HG03378 (cell line): ENCODE measurements at regions not wholly inside any gene's neighbourhood (a gene's known extent, or its start where the extent isn't known, plus 50 kb on each side); places are given as distances from the start of the nearest gene placed in this dataset.
"Not testable (repeated sequence)": the region's sequence is repeated elsewhere in the genome, so short reads cannot be mapped to it uniquely, and the experiment has no call there.

Experiments used
- ATAC-seq: cut with Tn5 transposase; IDR thresholded peaks from one replicate; pipeline ENCODE4 v1.9.1; 2021; ENCODE audit warnings: mild to moderate bottlenecking, moderate library complexity; ENCODE audit not compliant: unreplicated experiment

DNA sequence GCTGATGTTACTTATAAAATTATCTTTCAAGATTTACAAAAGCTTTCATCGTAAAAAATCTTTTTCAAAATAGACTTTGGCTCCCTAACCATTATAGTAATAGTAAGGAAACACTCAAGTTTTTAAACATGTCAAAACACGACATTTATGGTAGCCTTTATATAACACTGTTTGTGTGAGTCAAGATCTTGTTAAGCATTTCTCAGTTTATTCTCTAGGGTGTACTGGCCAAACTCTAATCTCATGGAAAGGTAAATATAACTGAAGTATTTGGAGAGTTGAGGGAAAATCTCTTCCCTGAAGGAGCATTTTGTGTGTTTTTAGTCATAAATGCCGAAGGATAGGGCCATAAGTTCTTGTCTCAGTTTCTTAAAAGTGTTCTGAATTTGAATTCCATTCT, 790.9 kb upstream of the NCAM2 start:
- no peak for ATAC-seq

DNA sequence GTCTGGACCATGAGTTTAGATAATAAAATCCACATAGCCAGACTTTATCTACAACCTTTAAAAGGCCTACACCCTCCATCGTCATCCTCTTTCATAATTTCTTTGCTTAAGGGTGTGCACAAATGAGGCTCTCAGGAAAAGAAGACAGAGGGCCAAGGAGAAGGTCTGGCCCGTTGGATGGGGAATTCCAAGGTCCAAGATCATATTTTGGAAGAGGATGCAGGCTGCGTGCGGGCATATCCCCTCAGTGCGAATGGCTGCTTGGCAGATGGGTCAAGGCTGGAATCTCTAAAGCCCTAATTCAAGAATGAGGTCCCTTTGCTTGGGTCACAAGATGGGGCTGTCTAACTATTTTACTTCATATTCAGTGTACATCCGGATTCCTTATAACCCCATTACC, 782.2 kb upstream of the NCAM2 start:
- ATAC-seq = no peak

DNA sequence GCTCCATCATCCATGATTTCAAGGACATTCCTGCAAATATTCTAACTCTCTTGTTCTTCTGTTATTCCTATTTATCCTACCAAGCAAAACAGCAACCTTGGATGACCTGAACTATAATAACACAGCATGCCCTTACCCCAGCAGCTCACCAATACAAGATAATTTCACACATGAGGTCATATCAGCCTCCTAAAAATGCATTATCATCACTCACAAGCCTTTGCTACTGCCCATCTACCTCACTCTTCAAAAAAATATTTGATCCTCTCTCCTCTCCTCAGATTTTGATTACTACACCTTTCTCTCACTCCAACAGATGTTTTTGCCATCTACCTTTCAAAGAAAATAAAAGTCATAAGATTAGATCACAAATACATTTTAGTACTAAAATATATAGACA, 777.6 kb upstream of the NCAM2 start:
- no peak for ATAC-seq

DNA sequence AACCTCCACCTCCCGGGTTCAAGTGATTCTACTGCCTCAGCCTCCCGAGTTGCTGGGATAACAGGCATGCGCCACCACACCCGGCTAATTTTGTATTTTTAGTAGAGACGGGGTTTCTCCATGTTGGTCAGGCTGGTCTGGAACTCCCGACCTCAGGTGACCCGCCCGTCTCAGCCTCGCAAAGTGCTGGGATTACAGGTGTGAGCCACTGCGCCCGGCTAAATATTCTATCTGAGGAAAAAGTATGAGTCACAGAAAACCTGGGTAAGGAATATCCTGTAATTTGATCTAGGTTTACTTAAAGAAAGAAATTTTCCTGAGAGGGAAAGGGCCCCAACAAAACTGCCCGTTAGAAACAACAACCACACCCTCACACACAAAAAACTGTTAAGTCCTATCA, 776.2 kb upstream of the NCAM2 start:
- ATAC-seq = not testable (repeated sequence)

DNA sequence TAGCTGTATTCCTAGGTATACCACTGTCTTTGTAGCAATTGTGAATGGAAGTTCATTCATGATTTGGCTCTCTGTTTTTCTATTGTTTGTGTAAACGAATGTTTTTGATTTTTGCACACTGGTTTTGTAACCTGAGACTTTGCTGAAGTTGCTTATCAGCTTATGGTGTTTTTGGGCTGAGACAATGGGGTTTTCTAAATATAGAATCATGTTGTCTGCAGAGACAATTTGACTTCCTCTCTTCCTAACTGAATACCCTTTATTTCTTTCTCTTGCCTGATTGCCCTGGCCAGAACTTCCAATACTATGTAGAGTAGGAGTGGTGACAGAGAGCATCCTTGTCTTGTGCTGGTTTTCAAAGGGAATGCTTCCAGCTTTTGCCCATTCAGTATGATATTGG, 761.6 kb upstream of the NCAM2 start:
- not testable (repeated sequence) for ATAC-seq

DNA sequence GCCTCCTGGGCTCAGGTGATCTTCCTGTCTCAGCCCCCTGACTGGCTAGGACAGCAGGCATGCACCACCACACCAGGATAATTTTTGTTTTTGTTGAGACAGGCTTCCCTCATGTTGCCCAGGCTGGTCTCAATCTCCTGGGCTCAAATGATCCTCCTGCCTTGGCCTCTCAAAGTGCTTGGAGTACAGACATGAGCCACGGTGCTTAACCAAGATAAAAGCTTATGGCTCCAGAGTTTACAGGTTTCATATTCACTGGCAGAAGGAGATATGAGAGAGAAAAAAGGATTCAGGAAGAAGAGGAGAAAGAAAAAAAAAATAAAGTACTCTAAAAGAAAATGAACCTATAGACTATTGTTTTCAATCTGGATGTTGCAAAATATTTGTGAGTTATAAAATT, 748.8 kb upstream of the NCAM2 start:
- no peak for ATAC-seq

DNA sequence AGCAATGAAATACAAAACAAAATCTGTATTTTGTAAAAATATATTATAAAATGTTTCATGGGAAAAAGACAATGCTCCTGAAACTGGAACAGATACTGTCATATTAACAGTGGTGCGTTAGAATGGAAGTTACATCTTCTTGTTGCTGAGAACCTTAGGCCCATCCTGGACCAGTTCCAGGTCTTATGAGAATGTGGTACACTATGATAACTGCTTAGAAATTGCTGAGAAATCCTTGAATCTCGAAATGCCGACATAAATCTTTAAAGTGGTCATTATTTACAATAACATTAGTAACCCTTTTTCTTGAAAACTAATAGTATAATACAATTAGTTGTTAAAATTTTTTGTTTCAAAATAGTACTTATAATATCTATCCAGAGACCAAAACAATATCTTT, 747.9 kb upstream of the NCAM2 start:
- no peak for ATAC-seq

DNA sequence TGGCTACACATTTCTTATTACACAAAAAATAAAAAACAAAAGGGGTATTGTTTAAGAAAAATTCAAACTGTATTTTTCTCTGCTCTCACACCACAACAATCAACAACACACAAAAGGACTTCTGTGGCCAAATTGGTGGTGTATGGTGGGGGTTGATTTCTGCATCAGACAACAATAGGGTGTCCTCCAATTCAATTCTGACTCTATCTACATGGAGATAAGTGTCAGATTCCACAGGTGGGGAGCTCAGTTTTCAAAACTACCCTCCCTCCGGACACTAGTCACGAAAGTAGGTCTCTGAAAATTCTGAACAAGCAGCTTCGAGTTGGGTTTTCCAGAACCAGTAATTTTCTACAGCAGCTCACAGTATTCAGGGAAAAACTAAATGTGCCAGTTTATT, 744.9 kb upstream of the NCAM2 start:
- no peak for ATAC-seq

DNA sequence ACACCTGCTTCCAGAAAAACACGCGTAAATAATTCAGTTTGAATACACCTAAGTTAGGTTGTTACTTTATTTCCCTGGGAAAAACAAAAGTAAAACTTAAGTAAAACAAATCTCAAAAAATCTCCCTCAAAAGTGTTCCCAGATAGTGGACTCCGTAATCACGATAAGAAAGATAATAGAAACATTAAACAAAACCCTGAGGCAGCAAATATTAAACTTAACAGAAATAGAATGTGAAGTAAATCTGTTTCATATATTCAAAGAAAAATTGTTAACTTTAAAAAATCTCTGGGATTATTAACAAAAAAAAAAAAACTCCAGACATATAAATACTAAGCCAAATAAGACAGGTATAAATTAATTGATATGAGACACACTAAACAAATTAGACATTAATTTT, 743.2 kb upstream of the NCAM2 start:
- ATAC-seq = no peak

DNA sequence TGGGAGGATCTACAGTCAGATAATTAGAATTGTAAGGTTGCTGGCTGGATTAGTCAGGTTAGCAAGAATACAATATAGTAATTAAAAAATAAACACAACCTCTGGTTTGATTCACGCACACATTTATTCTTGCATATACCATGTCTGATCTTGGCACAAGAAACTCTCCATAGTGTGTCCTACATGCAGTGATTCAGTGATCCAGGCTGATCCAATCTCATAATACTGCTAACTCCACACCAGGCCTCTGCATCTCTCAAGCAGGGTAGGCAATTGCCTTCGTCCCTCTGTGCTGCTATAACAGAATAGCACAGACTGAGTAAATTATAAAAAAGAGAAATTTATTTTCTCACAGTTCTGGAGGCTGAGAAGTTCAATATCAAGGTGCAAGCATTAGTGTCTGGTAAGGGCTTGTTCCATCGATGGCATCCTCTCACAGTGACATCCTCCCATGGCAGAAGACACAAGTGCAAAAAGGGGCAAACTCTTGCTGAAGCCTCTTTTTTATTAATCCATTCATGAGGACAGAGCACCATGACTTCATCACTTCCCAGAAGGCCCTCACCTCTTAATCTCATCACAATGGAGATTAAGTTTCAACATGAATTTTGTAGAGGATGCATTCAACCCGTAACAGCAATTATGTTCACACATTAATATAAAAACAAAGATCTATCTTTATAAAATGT, 741.0 kb upstream of the NCAM2 start:
- no peak for ATAC-seq

DNA sequence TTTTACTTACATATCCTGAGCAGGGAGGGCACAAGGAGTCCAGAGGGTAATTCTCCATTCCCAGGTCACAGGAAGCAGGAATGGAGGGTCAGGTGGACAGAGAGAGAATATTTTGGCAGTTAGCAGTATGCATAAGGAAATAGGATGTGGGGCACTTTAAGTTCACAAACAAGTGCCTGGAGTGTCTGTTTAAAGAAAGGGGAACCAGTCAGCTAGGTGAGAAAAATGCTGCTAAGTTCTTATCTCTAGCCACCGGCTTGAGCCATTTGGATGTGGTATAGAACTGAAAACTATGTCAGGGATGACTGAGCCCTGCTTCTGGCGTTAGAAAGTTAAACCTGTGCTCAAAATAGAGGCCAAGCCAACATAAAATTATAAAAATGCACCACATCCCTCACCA, 739.7 kb upstream of the NCAM2 start:
- no peak for ATAC-seq

DNA sequence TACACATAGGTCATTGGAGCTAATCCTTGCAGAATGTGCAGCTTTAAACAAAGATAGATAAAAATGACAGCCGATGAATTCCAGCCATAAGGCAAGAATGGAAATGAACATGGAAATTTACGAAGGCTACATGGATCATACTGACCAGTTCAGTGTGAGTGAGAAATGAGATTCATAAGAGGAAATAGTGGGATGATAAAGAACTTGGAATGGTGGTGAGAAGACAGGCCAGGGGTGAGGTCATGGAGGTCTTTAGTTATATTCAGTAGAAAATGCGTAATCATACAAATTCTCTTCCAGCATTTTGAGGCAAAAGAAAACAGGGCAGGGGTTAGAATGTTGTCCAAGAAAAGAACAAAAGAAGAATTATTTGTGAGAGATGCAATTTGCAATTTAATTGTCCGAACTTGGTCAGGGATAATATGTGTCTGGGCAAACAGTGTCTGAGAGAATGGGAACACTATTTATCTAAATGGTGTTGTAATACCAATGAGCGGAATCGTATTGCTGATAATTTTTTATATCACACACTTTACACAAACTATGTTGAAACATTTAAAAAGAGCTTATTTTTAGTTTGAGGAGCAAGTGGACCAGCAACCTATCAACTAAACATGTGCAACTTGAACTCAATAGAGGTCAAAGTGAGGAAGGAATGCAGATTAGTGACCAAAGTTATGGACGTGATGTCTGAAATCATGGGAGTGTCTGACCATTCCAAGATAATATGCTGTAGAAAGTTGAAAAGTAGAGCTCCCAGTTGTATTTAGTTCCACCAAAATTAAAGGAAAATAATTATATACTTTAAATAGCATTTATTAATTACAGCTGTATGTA, 739.0 kb upstream of the NCAM2 start:
- no peak for ATAC-seq

DNA sequence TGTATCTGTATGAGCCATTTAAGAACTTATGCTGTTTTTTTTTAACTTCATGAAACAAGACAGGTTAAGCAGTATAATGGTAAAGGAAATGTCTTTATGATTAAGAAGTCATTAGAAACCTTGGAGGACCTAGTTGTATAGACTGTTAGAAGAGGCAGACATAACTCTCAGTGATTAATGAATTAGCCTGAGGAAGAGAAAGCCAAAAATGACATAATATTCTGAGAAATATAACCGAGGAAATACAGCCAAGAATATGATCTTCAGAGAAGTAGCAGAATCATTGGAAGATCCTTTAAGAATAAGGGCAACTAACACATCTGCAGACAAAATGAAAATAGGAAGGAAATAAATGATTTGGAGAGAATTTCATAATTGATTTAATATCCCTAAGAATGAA, 738.1 kb upstream of the NCAM2 start:
- no peak for ATAC-seq

DNA sequence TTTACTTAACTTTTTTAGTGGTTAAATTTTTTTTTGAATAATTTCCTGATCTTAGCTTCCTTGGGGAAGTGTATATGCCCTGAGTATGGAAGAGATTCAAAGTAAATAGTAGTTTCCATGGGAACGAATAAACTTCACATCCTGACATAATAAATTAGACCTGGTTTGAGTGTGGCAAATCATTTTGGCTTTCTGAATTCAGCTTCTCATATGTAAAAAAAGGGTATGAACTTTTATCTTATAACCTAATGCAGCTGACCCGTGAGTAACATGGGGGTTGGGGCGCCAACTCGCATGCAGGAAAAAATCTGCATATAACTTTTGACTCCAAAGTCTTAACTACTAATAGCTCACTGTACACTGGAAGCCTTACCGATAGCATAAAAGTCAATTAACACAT, 736.8 kb upstream of the NCAM2 start:
- no peak for ATAC-seq

DNA sequence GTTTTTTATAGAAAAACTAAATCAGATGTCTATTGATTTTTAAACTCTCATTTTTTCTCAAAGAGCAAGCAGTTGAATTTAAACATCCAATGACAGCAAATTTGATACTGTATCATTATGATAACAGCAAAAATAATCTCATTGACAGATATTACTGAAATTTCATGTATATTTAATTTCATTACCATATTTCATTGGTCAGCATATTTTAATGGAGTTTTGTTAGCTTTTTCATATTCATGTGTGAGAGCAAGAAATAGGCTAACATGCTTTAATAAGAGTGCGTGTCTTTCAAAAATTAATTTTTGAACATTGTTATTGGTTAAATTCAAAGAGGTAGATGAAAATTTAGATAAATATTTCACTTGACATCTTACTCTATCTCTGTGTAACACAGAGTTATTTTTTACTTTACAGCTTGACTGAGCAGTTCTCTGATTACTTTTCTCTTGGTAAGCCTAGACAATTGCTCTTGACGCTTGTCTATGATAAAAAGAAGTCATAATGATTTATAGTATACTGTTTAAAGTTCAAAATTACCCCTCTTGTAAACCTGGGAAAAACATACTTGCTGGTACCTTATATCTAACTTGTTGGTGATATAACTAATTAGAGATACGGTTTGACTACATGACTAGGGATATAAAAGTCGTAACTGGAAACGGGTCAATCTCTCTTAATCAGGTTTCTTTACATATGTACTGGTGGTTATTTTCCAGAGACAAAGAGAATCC, 732.3 kb upstream of the NCAM2 start:
- ATAC-seq = no peak

DNA sequence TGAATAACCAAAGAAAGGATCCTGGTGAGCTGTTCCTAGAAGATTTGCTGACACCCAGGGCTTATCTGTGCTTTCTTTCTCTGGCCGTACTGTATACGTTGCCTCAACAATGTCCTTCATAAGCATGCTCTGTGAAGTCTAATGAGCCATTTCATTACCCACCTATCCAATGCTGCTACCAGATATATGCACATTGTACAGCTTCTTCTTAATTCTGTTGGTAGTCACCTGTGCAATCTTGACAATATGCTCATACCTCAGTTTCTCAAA, 731.8 kb upstream of the NCAM2 start:
- ATAC-seq = no peak

DNA sequence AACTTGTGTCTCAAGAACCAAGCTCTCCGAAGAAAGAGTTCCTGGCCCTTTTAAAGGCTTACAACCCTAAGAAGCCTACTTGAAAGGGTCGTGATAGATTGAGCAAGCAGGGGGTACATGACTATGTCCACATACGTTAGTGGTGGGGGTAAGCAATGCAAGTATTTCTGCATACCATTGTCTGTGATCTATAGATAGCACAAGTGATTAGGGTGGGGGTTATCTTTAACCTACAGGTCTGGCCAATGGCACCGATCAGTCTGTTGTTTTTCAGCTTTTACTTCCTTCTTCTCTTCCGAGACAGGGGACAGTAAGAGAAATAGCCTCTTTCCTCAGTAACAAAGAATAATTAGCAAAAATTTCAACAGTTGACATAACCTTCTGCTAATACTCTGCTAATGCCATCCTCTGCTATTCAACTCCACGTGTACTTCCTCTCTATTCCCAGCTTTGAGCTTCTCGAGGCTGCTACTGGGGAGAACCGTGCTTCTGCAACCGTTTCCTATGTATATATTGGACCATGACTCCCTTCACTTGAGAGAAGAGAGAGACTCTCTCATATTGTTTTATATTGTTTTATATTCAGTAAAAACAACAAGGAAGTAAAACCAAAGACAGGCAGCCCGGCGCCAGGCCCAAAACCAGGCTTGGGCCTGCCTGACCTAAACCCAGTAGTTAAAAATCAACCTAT, 727.7 kb upstream of the NCAM2 start:
- ATAC-seq = no peak

DNA sequence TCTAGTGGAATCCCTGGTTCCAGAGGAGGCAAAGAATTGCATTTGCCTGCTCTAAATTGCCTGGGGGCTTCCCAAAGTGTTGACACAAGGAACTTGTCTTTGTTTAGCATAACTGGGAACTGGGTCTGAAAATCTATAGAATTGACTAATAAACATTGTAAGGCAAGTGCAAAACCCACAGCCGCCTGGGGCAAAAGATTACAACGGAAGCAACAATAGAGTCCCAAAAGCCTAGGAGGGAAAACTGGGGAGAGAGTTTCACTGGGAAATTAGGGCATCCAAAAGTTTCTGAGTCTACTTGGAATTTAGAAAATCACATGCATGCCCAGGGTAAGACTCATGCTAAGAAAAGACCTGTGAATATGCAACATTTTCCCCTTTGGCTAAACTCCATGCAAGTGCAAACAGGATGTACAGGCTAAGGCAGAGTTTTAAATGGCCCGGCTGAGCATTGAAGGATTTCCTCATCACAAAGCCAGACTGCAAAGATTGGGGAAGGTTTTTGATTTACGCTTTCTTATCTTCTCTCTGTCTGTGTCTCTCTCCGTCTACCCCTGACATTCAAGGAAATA, 725.3 kb upstream of the NCAM2 start:
- ATAC-seq = no peak

DNA sequence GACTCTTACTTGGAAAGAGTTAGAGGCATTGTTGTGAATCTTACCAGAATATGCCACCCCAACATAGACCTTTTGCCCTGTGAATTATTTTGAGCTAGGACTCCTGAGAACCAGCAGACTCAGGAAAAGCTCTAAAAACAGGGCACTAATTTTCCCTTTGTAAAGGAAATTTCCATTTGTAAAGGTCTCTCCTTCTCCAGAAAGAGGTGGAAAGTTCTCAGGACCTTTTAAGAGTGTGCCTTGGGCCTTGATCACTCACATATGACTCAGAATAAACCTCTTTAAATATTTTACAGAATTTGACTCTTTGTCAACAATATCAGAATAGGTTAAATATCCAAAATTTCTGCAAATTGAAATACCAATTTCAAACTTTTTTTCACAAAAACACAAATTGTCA, 721.8 kb upstream of the NCAM2 start:
- ATAC-seq = no peak

DNA sequence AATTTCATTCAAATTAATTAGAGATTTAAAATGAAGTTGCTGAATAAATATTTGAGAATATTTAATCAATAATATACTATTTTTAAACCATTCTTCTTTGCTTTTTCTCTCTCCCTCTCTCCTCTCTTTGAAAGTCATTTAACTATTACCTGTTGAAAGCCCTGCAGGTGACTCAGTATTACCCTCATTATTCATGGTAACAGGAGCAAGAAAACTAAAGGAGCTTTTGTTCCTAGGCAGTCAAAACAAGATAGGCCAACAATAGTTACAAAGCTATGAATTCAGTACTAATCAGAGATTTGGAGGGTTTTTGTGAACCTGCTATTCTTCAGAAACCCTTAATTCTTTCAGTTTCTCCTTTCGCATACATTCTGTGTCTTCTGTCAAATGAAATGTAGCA, 721.3 kb upstream of the NCAM2 start:
- ATAC-seq = no peak

DNA sequence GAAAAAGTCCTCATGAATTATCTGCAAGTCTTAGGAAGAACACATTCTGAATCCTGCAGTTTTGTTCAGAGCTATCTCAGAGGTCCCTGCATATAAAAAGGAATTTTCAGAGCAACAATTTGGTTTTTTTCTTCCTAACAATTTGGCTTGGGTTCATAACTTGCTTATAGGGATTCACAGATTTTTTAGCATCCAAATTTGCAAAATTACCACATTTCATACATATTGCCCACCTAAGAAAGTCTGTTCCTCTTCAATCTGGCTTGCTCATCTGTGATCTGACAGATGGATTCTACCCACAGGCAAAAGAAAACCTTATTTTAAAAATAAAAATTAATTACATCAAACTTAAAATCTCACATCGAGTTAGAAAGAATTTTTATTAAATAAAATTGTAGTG, 714.4 kb upstream of the NCAM2 start:
- no peak for ATAC-seq
